Activated CD4-positive, alpha-beta T cell treated with anti-CD3 and anti-CD28 coated beads, Interleukin-10, Interleukin-2, amounts not matched to agents 100 ng/mL and 50 ng/mL, durations not matched to agents 16 hours and 8 hours (primary cell): ENCODE measurements at regions not wholly inside any gene's neighbourhood (a gene's known extent, or its start where the extent isn't known, plus 50 kb on each side); places are given as distances from the start of the nearest gene placed in this dataset.

Experiments
- DNase-seq: peaks from one replicate; pipeline ENCODE4 v3.0.0-alpha.2; 2020

GRCh38 chr9:91102269-91102668, 259.4 kb downstream of the AUH start:
- DNase-seq, result no peak

DNA sequence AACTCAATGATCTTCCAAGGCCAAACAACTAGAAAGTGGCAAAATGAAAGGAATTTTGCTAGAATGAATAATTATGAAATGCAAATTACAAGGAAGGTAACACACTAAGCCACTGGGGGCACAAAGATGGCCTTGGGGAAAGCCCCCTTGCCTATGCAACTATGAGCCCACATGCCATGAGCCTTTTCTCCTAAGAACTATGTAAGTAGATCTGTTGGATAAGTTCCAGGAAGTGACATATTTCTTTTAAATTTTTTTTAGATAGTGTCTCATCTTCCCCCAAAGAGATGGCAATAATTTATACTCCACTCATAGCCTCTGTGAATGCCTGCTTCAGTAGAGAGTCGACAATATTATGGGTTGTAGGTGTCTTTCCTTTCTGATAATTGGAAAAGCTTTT, 257.8 kb downstream of the AUH start:
- DNase-seq, result no peak

GRCh38 chr9:91106415-91107081, 255.2 kb downstream of the AUH start:
- no peak for DNase-seq

GRCh38 chr9:91111226-91111625, 250.5 kb downstream of the AUH start:
- DNase-seq, result peak; percentile 21

DNA sequence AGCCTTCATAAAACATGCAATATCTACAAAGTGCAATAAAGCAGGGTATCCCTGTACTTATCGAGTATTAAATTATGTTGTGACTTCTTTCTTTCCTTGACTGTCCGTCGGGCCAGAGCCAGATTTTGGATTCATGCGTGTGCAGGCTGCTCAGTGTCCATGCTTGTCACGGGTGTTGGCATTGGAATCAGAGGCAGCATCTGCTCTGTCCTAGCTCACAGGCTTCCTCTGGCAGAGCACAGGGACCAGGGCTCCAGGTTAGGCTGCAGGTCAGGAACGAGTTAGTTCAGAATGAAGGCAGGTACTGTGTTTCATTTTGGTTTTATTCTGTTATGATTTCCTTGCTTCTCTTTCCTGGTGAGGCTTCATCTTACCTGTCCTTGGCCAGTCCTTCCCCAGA, 249.8 kb downstream of the AUH start:
- DNase-seq, result no peak

DNA sequence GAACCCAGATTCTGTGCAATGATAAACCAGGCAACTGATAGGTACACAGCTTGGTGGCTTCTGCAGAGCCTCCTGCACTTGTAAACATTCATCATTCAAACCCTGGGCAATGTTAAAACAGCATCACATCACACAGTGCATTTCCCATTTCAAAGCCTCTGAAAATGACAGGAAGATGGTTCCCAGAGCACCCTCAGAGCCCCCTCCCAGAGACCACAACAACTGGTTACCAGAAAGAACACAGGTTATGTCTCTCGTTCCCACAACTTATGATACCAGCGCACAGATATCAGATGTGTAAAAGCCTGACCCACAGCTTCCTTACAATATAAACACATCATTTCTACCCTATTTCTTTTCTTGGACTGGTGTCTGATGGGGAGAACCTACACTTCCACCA, 248.7 kb downstream of the AUH start:
- DNase-seq, result no peak

DNA sequence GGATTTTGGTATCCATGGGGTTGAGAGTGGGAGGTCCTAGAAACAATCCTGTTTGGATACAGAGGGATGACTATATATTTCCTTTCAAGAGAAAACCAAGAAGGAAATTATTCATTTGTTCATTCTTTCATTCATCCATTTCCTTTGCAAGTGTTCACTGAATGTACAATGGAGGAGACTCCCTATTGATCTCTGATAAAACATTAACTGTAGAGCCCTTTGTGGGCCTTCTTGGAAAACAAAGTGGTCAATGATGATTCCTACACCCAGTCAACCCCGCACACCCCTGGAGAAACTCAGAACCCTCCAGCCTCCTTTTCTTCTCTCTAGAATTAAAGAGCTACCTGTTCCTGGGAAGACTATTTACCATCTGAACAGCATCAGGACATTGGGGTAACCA, 247.3 kb downstream of the AUH start:
- no peak for DNase-seq

- DNase-seq, result no peak
These were observed 245.5 kb downstream of the AUH start for GRCh38 chr9:91116211-91116610.

DNA sequence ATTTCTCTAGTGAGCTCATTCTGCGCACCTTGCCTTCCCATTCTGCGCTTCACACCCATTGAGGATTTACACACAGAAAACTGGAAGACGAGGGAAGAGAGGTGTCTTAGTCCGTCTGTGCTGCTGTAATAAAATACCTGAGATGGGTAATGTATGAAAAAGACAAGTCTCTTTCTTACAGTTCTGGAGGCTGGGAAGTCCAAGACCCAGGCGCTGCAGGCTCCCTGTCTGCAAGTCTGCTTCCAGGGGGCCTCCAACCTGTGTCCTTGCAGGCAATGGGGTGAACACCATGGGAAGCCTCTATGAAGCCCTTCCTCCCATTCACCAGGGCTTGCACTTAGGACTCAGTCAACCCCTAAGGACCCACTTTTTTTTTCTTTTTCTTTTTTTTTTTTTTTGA, 245.0 kb downstream of the AUH start:
- no peak for DNase-seq

DNA sequence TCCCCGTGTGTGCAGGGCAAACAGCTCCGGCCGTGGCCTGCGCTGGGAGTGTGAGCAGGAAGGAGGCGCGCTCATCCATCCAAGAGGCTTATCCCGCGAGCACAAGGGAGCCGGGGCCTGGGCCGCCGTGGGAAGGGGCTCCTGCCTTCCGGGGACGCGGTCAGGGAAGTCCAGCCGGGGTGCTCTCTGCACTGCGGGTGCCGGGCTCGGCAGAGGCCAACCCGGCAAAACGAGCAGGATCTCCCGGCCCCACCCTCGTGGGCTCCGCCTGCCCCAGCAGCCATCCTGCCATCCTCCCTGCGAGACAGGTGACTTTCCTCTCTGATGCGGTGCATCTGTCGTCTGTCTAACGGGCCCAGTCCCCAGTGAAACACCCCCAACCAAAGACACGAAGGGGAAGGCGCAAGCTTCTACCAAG, 244.2 kb downstream of the AUH start:
- DNase-seq, result no peak

- DNase-seq, result no peak
These were observed 243.6 kb downstream of the AUH start for GRCh38 chr9:91117959-91118703.

GRCh38 chr9:91118704-91119025, 243.1 kb downstream of the AUH start:
- no peak for DNase-seq

- no peak for DNase-seq
These were observed 242.6 kb downstream of the AUH start for GRCh38 chr9:91119142-91119541.

DNA sequence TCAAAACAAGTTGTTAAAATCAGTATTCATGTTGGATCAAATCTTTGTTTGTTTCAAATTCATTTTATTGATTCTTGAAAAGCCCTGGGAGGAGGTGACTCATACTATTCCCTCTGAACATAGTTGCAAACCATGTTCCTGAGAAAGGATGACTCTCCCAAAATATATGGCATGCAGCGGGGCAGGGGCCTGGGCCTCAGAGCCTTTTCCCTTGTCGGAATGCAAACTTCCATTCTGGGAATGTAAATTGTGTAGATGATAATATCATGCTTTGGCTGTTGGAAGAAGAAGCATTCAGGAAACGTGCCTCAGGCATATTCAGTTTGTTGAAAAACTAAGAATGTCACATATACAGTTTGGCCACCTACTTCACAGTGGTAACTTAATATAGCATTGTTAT, 242.0 kb downstream of the AUH start:
- DNase-seq, result no peak

- no peak for DNase-seq
These were observed 241.5 kb downstream of the AUH start for GRCh38 chr9:91120200-91120599.

DNA sequence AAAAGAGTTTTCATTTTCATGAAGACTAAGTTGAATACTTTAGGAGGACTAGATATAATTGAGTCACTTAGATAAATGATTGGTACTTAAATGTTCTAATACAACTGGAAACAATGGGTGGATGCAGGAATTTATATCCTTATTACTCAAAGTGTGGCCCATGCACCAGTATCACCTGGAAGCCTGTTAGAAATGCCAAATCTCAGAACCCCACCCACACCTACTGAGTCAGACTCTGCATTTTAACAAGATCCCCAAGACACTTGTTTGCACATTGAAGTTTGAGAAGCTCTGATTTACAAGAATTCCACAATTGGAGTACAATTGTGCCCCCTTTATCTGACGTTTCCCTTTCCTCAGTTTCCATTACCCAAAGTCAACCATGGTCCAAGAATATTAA, 239.0 kb downstream of the AUH start:
- DNase-seq, result no peak

DNA sequence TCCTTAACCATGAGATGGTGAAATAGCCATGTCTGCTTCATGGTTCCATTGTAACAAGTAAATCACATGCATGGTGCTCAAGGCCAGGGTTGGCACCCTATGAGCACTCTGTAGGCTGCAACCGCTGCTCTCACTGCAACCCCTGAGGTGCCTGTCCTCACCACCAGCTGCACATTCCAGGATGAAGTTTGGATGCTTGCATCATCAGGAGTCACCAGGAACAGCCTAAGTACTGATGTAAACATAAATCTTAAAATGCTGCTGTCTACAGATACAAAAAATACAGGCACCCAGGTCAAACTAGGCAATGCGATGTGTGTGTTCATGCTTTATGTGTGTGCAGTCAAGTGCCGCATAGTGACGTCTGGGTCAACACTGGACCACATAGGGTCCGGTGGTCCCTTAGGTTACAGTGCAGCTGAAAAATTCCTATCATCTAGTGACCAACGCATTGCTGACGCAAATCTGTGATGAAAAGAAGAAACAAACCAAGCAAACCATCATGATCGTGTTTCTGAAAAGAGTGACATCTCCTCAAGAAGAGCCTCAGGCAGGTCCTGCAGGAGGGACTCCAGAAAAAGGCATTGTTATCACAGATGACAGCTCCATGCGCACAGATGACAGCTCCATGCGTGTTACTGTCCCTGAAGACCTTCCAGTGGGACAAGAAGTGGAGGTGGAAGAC, 234.8 kb downstream of the AUH start:
- DNase-seq, result no peak

- DNase-seq, result no peak
These were observed 234.1 kb downstream of the AUH start for GRCh38 chr9:91127653-91128052.

DNA sequence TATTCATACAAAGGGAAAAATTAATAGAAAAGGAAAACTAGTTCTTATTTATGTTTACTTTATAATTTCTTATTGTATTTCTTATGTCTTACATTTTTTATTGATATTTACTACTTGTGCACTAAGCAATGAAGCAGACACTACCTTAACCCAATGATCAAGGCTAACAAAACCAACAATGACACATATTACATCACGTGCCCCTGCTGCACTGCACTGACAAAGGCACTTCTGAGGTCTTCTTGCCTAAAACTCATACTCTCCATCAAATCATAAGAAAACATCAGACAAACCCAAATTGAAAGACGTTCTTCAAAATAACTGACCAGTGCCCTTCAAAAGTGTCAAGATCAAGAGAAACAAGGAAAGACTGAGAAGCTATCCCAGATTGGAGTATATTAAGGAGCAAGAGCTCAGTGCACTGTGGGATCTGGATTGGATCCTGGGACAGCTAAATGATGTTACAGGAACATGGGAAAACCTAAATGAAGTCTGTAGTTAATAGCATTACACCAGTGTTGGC, 230.9 kb downstream of the AUH start:
- DNase-seq, result peak; percentile 40

DNA sequence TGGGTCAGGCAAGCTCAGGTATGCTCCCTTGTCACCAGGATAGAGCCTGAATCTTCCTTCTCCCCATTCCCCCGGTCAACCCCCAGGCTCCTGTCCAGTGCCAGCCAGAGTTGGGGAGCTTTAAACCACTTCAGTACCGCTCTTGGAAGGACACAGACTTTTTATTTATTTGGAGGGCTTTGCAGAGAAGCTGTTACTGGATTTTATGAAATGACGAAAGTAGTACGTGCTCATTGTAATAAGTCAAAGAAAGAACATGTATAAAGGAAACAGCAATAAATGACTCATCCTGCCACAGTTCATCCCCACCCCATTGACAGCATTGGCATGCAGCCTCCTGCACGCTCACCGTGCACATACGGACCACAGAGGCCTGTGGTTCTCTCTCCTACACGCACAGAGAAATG, 230.3 kb downstream of the AUH start:
- DNase-seq, result peak; percentile 96

DNA sequence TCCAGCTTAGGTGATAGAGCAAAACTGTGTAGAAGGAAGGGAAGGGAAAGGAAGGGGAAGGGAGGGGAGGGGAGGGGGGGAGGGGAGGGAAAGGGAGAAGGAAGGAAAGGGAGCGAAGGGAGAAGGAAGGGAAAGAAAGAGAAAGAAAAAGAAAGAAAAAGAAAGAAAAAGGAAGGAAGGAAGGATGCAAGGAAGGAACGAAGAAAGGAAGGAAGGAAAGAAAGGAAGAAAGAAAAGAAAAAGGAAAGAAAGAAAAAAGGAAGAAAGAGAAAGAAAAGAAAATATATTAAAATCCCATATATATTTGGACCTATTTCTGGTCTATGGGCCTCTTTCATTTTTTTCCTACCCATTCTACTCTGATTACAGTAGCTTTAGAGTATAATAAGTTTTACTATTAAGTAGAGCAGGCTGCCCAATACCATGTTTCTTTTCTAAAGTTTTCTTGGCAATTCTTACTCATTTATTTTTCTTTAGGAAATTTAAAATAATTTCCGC, 229.1 kb downstream of the AUH start:
- DNase-seq, result no peak

DNA sequence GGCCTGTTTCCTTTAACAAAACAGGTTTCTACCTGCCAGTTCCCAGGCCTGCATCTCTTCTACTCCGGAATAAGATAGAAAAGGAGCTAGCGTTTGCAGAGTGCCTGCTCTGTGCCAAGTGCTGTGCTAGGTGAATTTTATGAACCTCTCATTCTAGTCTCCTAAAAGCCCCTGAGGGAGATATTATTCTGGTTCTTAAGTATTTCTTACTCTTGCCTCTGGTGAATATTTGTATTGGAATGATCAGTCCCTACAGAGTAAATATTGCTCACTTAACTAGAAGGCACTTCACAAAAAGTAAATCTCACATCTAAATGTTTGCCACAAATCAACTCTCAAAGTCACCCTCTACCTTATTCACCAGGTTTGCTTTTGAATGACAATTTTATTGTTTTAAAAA, 227.1 kb downstream of the AUH start:
- no peak for DNase-seq

- DNase-seq, result no peak
These were observed 224.3 kb downstream of the AUH start for GRCh38 chr9:91137391-91137790.

GRCh38 chr9:91138760-91139159, 223.0 kb downstream of the AUH start:
- no peak for DNase-seq
